Upper lobe of right lung (tissue), 1 donor: ENCODE measurements at regions not wholly inside any gene's neighbourhood (a gene's known extent, or its start where the extent isn't known, plus 50 kb on each side); places are given as distances from the start of the nearest gene placed in this dataset.

Source experiments
- ATAC-seq: fragments of 200-7000 bp; cut with Tn5 transposase; one replicate; pipeline ENCODE4 v1.9.1; 2020; ENCODE audit warnings: mild to moderate bottlenecking, moderate library complexity
- DNase-seq: peaks from one replicate; pipeline ENCODE4 v3.0.0-alpha.2; 2020
- H3K27ac ChIP-seq: fragments of 200-600 bp; one replicate; pipeline ENCODE4 v1.8.0; 2022
- H3K27me3 ChIP-seq: fragments of 200-600 bp; one replicate; pipeline ENCODE4 v1.8.0; 2022; ENCODE audit warnings: mild to moderate bottlenecking
- H3K36me3 ChIP-seq: fragments of 200-600 bp; one replicate; pipeline ENCODE4 v1.8.0; 2022
- H3K4me1 ChIP-seq: fragments of 200-600 bp; one replicate; pipeline ENCODE4 v1.8.0; 2022
- H3K4me3 ChIP-seq: fragments of 200-600 bp; one replicate; pipeline ENCODE4 v1.8.0; 2022; ENCODE audit warnings: mild to moderate bottlenecking
- H3K9me3 ChIP-seq: fragments of 200-600 bp; one replicate; pipeline ENCODE4 v1.8.0; 2022
- intact Hi-C: fragments of 100-400 bp; cut with DNase I; formaldehyde crosslinking; loops from one replicate; pipeline ENCODE4 v1.11.0; 2022
- TF ChIP-seq, protein P1 (sequence below): fragments of 200-600 bp; IDR thresholded peaks from one replicate; pipeline ENCODE4 v1.8.0; 2022; ENCODE audit warnings: antibody characterized with exemption
- donor health status: DM: no; HTN: yes; CAD: no; lungs with severe emphysema.

DNA sequence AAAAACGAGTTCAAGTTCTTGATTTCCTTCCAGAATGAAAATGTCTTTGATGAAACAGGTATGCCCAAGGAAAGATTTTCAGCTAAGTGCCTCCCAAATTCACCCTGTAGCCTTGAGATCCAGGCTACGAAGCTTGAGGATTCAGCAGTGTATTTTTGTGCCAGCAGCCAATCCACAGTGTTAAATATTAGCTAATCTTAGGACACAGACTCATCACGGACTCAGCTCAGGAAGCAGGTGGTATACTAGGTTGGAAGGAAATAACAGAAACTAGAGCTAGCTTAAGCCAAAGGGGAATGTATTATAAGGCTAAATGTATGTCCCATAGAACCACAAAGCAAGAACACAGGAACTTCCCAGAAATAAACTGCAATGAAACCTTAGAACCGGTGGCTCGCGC, 151.0 kb upstream of the PRSS1 start:
- TF ChIP-seq, protein P1, sequence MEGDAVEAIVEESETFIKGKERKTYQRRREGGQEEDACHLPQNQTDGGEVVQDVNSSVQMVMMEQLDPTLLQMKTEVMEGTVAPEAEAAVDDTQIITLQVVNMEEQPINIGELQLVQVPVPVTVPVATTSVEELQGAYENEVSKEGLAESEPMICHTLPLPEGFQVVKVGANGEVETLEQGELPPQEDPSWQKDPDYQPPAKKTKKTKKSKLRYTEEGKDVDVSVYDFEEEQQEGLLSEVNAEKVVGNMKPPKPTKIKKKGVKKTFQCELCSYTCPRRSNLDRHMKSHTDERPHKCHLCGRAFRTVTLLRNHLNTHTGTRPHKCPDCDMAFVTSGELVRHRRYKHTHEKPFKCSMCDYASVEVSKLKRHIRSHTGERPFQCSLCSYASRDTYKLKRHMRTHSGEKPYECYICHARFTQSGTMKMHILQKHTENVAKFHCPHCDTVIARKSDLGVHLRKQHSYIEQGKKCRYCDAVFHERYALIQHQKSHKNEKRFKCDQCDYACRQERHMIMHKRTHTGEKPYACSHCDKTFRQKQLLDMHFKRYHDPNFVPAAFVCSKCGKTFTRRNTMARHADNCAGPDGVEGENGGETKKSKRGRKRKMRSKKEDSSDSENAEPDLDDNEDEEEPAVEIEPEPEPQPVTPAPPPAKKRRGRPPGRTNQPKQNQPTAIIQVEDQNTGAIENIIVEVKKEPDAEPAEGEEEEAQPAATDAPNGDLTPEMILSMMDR, result no peak
- H3K27ac ChIP-seq, result no peak overlapping the region
- intact Hi-C loops, result no loop called here
- no peaks in the 10 kb centered on the region for H3K36me3 ChIP-seq
- no peak for ATAC-seq
- H3K9me3 ChIP-seq, result no peaks in the 10 kb centered on the region
- no peaks in the 10 kb centered on the region for H3K4me1 ChIP-seq
- H3K4me3 ChIP-seq, result no peak overlapping the region
- peaks cover 5% of the 10 kb centered on the region for H3K27me3 ChIP-seq
- no peak for DNase-seq

DNA sequence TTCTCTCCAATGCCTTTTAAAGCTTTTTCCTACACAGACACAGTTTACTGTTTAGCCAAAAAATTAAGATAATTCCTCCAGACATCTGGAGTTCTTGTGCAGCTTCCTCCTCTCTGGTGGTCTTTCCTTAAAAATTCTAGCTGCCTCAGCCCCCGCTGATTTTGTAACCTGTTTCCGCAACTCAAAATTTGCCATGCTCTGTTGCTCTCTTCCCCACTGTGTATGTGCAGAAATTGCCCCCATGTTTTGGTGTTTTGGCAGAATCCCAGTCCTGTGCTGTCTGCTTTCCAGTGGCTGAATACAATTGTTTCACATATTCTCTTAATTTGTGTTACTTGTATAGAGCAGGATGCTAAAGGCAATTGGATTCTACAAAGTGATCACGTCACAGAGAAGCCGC, 151.7 kb upstream of the PRSS1 start:
- ATAC-seq (no peak), DNase-seq (no peak)
- intact Hi-C loops, result no loop called here
- TF ChIP-seq, protein P1, result no peak
- no peaks in the 10 kb centered on the region for H3K4me1 ChIP-seq
- H3K9me3 ChIP-seq, result no peaks in the 10 kb centered on the region
- H3K27ac ChIP-seq, result no peak overlapping the region
- H3K27me3 ChIP-seq, result peaks cover 5% of the 10 kb centered on the region
- H3K4me3 ChIP-seq, result no peak overlapping the region
- no peaks in the 10 kb centered on the region for H3K36me3 ChIP-seq

DNA sequence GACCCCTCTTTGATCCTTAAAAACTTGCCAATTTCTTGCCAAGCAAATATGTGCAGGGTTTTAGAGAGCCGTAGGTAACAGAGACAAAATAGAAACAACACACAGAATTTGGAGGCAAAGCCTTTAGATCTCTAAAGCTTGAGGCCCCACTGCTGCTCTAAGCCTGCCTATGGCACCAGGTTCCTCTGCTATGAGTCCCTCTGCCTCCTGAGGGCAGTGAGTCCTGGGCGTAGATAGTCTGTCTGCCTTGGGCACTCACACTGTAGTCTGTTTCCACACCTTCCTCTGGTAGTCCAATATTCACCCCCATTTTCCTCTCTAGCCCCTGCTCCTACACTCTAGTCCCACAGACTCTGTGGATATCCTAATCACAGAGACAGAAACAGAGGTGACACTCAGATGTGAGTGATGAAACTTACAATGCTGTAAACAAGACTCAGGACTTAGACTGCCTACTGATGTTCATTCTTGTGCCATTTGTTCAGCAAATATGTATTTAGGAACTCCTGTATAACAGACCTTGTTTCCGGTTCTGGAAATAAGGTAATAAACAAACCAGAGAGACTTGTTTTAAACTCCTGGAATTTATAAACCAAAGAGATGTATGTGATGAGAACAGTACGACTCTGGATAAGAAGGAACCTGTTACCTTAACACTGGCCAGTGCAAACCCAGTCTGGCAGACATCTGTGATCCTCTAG, 153.3 kb upstream of the PRSS1 start:
- intact Hi-C loops, result no loop called here

DNA sequence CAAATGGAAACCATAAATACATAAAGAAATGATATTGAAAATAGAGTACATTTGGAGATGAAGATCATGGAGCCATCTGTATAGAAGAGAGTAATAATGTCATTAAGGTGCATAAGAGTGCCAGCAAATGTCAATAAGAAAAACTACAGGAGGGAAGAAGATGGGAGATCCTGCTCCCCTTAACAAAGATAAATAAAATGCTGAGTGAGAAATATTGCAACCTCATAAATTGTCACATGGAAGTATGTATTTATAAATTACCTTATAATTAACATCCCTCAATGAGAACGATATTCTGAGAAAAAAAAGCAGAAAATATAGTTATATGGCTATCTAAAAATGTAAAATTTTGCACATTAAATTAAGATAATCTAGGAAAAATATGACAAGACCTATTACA, 155.2 kb upstream of the PRSS1 start:
- Histone ChIP-seq H3K4me3 (no peak overlapping the region), H3K27me3 (peaks cover 5% of the 10 kb centered on the region), H3K4me1 (no peaks in the 10 kb centered on the region), H3K27ac (no peak overlapping the region), H3K36me3 (no peaks in the 10 kb centered on the region), H3K9me3 (no peaks in the 10 kb centered on the region)
- ATAC-seq (no peak), DNase-seq (no peak)
- intact Hi-C loops, result no loop called here
- TF ChIP-seq, protein P1, result no peak

More for the DNA sequence above, 153.3 kb upstream of the PRSS1 start:
- H3K4me3 ChIP-seq, result no peak overlapping the region
- peaks cover 5% of the 10 kb centered on the region for H3K27me3 ChIP-seq
- no peak overlapping the region for H3K27ac ChIP-seq
- H3K36me3 ChIP-seq, result no peaks in the 10 kb centered on the region
- H3K4me1 ChIP-seq, result no peaks in the 10 kb centered on the region
- ATAC-seq, result no peak
- no peak for DNase-seq
- TF ChIP-seq, protein P1, result no peak
- no peaks in the 10 kb centered on the region for H3K9me3 ChIP-seq

DNA sequence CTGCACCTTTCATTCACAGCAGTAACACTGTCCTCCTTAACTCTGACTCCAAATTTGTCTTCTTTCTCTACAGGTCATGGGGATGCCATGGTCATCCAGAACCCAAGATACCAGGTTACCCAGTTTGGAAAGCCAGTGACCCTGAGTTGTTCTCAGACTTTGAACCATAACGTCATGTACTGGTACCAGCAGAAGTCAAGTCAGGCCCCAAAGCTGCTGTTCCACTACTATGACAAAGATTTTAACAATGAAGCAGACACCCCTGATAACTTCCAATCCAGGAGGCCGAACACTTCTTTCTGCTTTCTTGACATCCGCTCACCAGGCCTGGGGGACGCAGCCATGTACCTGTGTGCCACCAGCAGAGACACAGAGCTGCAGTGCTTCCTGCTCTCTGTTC, 156.2 kb upstream of the PRSS1 start:
- no peak overlapping the region for H3K4me3 ChIP-seq
- no peaks in the 10 kb centered on the region for H3K36me3 ChIP-seq
- ATAC-seq, result no peak
- intact Hi-C loops, result no loop called here
- H3K4me1 ChIP-seq, result no peaks in the 10 kb centered on the region
- no peak overlapping the region for H3K27ac ChIP-seq
- TF ChIP-seq, protein P1, result no peak
- H3K9me3 ChIP-seq, result no peaks in the 10 kb centered on the region
- H3K27me3 ChIP-seq, result peaks cover 4% of the 10 kb centered on the region
- no peak for DNase-seq

DNA sequence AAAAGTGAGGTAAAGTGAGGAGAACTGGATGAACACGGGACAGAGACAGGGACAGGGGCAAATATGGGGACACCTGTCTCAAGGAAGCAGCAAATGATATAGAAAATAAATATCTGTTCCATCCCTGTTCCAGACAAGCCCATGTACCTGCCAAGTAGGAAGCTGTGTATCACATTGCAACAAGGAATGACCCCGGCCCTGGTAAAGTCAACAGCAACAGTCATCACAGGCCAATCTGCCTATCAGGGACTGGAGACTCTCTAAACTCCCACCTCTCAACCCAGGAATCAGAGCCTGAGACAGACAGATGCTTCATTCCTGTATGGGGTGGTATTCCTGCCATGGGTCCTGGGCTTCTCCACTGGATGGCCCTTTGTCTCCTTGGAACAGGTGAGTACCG, 156.6 kb upstream of the PRSS1 start:
- DNase-seq (no peak), ATAC-seq (no peak)
- H3K9me3 ChIP-seq, result no peaks in the 10 kb centered on the region
- no peak overlapping the region for H3K27ac ChIP-seq
- H3K4me3 ChIP-seq, result no peak overlapping the region
- intact Hi-C loops, result no loop called here
- TF ChIP-seq, protein P1, result no peak
- no peaks in the 10 kb centered on the region for H3K4me1 ChIP-seq
- H3K36me3 ChIP-seq, result no peaks in the 10 kb centered on the region
- no peaks in the 10 kb centered on the region for H3K27me3 ChIP-seq
